ENCODE measurements at regions not wholly inside any gene's neighbourhood (a gene's known extent, or its start where the extent isn't known, plus 50 kb on each side); places are given as distances from the start of the nearest gene placed in this dataset.
"Not testable (repeated sequence)": the region's sequence is repeated elsewhere in the genome, so short reads cannot be mapped to it uniquely, and the experiment has no call there.

DNA sequence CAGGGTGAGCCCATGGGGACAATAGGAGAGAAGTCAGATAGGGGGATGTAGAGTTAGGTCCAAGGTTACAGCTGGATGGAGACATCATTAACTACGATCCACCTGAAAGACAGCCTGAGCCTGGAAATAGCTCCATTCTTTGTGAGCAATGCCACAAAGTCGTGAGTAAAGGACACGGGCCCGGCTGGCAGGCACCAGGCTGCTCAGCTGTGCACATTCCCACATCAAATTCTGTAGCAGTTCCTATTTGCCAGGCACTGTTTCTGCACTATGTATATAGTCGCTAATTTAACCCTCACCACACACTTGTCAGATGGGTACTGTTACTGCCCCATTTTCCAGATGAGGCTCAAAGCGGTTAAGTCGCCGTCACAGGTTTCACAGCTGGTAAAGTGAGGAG, 338.0 kb upstream of the KAZN start:
- DNase-seq (ENCODE audit: low spot score), result no peak

- no peak for DNase-seq (ENCODE audit: low spot score)
Measured at GRCh38 chr1:14261395-14261794, 337.1 kb upstream of the KAZN start.

DNA sequence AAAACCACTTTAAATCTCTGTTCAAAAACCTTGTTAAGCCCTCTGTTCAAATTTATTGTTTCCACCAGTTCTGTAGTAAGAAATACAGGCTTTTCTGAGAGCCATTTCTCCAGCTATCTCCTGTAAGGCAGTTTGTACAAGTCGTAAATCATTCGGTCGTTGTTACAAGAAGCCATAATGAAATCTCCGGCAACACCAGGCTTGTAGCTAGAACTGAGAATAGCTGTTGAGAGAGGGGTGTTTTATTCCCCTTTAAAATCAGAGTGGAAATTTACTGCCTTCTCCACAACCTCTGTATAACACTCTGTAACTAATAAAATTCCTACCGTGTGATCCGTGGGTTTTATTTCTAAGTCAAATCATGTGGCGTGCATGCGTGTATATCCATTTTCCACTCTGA, 335.8 kb upstream of the KAZN start:
- DNase-seq (ENCODE audit: low spot score), result no peak

DNA sequence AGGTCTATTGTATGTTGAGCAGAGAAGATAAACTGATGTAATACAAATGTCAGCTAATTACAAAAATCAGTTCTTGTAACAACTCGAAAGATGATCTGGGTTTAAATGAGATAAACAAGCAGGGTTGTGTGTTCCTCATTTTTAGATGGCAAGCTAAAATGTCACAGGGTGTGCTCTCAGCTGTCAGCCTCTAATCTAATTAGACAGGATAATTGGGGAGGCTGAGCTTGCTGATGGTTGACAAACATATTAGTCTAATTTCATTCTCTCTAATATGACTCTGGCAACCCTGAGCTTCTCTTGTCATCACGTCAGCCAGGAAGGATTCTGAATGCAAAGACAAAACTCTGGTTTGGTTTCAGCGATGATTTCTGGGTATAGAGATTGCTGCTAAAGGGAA, 335.3 kb upstream of the KAZN start:
- DNase-seq (ENCODE audit: low spot score), result no peak

GRCh38 chr1:14263671-14264070, 334.8 kb upstream of the KAZN start:
- DNase-seq (ENCODE audit: low spot score), result no peak

- no peak for DNase-seq (ENCODE audit: low spot score)
Measured at GRCh38 chr1:14265495-14265894, 333.0 kb upstream of the KAZN start.

DNA sequence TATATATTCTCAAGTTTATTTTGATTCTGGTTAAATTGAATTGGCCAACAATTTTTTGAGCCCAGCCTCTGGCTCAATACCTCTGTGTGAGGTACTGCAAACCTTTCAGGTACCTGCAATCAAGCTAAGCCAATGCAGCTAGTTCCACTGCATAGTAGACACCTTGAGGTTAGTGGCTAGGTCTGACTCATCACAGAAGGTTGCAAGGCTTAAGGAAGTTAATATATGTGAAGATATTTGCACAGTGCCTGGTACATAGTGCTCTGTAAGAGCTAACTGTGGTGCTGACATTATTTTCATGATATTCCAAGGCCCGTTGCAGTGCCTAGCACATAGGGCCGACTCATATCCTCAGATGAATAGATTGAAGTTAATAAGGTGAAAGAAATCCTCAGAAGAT, 330.5 kb upstream of the KAZN start:
- no peak for DNase-seq (ENCODE audit: low spot score)

- no peak for DNase-seq (ENCODE audit: low spot score)
Measured at GRCh38 chr1:14270821-14271220, 327.7 kb upstream of the KAZN start.

GRCh38 chr1:14273811-14274210, 324.7 kb upstream of the KAZN start:
- no peak for DNase-seq (ENCODE audit: low spot score)

DNA sequence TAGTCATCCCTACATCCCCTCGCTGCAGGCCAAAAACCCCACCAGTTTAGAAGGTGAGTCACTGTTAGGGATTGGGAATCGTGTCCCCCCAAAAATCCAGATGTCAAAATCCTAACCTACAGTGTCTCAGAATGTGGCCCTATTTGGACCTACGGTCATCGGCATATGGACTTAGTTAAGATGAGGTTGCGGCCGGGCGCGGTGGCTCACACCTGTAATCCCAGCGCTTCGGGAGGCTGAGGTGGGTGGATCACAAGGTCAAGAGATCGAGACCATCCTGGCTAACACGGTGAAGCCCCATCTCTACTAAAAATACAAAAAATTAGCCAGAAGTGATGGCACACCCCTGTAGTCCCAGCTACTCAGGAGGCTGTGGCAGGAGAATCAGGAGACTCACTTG, 318.6 kb upstream of the KAZN start:
- not testable (repeated sequence) for DNase-seq (ENCODE audit: low spot score)

GRCh38 chr1:14280909-14281308, 317.6 kb upstream of the KAZN start:
- no peak for DNase-seq (ENCODE audit: low spot score)

DNA sequence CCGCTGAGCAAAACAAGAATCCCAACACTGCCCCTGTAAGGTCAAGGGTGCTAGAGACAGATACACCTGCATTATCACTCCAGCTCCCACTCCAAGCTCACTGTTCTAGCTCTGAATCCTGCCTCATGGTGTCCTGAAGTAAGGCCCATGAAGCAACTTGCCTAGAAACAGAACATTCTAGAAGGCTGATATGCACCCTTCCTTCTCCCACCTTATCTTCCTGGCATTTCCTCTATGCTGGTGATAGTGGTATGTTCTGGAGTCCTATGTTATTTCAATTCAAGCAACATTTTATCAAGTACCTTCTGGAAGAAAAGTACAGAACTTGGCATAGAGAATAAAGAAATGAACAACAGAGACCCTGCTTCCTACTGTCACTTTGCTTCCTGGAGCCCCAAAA, 317.1 kb upstream of the KAZN start:
- DNase-seq (ENCODE audit: low spot score), result no peak

DNA sequence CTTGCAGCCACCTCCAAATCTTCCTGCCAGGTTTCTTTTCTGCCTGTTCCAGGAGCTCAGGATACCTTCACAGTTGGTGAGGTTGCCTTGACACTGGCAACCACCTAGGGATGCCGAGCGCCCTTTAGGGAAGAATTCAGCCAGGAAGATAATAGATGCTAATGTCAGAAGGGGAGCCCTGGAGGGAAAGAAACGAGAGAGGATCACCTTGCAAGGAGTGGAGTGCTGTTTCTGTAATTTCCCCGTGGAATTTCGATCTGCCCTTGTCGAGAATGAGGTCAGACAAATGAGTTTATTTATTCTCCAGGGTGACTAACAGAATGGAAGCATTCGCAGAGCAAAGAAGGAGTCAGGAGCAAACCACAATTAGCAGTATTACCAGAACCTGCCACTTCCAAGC, 315.8 kb upstream of the KAZN start:
- no peak for DNase-seq (ENCODE audit: low spot score)

DNA sequence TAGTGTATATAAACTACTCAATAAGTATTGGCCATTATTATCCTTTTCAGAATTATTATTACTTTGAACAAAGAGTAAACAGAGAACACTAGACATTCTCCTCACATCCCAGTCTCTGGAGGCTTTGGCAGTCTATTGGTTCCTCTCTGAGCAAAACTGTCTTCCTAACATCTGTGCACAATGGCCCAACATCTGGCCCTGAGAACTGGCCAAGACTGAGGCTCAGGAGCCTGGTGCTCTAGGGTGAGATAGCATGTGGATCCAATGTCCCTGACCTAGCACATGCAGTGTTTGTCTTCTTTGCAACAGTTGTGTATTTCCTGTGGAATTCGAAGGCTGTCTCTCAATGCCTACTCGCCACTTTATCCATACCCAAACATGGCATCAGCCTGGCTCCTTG, 313.2 kb upstream of the KAZN start:
- DNase-seq (ENCODE audit: low spot score), result no peak

DNA sequence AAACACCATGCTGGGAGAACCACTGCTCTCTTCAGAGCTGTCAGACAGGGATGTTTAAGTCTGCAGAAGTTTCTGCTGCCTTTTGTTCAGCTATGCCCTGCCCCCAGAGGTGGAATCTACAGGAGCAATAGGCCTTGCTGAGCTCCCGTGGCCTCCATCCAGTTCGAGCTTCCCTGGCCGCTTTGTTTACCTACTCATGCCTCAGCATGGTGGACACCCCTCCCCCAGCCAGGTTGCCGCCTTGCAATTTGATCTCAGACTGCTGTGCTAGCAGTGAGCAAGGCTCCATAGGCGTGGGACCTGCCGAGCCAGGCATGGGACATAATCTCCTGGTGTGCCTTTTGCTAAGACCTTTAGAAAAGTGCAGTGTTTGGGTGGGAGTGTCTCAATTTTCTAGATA, 307.3 kb upstream of the KAZN start:
- not testable (repeated sequence) for DNase-seq (ENCODE audit: low spot score)

GRCh38 chr1:14292520-14292919, 306.0 kb upstream of the KAZN start:
- DNase-seq (ENCODE audit: low spot score), result no peak

- DNase-seq (ENCODE audit: low spot score), result no peak
Measured at GRCh38 chr1:14294006-14294405, 304.5 kb upstream of the KAZN start.

- DNase-seq (ENCODE audit: low spot score), result no peak
Measured at GRCh38 chr1:14294860-14295536, 303.5 kb upstream of the KAZN start.

GRCh38 chr1:14296795-14297194, 301.7 kb upstream of the KAZN start:
- DNase-seq (ENCODE audit: low spot score), result no peak

- no peak for DNase-seq (ENCODE audit: low spot score)
Measured at GRCh38 chr1:14297356-14297755, 301.1 kb upstream of the KAZN start.

DNA sequence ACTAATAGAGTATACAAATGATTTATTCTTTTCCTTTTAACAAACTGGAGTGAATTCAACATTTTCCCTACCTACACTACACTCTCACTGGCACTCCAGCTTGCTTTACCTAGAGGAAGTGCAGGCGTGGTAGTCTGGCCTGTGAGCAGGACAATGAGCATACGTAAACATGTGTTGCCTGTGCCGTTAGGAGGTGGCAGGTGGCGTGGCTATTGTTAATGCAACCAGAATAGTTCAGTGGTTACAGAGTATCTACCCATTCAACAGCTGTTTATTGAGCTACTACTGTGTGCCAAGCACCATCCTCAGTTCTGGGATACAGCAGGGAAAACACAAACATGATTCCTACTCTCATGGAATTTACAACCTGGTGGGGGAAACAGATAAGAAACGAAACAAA, 299.7 kb upstream of the KAZN start:
- DNase-seq (ENCODE audit: low spot score), result no peak

DNA sequence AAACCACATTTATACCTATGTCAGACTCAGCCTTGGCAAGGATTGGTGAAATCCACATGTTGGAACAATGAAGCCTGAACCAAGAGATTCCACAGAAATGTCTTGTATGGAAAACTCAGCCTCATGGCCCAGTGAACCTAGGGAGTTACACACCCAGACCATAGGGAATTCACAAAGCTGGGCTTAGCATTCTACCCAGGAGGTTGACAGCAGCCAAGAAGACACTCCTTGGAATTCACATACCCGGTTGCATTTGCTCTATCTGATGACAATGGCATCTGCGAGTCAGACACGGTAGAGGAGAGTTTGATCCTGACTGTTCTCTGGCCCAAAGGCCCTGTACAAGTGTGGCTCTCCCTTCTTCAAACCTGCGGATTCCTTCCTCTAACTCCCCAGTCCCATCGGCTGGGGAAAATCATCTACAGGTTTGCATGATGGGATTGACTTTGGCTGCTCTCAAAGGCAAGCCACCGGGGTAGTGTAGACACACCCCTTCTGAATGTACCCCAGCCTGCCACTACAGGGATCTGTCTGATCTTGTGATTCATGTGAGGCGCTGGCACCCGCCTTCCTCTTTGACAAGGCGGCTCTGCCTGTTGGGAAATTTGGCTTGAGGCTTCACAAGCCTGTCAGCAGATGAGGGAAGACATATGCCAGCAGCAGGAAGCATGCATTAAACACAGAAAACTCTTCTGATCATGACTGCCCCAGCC, 297.3 kb upstream of the KAZN start:
- no peak for DNase-seq (ENCODE audit: low spot score)

DNA sequence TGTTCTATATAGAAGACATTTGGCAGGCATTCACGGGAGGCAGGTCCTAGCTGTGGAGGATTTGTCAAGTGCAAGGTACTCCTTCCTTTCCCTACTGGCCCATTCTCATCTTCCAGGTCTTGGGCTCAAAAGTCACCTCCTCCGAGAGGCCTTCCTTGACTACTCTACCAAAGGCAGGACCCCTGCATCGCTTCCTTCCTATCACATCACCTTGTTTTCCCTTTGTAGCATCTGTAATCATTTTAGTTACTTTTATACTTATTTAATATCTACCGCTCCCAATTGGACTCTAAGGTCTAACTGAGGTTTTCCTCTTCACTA, 296.8 kb upstream of the KAZN start:
- DNase-seq (ENCODE audit: low spot score), result no peak

DNA sequence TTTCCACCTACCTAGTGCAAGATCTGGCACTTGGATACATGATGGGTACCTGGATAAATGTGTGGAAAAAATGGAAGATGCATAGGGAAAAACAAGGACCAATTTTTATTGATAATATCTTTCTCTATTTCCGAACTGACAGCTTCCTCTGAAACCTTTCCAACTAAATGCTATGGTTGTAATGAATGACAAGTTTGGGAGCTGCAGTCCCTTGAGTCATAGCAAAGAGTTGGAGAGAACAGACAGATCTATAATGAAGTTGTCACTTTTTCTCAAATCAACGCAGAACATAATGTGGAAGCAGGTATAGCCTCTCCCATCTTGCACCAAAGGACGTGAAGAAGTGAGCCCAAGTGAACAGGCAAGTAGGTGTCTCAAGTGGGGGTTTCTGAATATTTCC, 296.5 kb upstream of the KAZN start:
- DNase-seq (ENCODE audit: low spot score), result no peak
